ENCODE measurements at regions not wholly inside any gene's neighbourhood (a gene's known extent, or its start where the extent isn't known, plus 50 kb on each side); places are given as distances from the start of the nearest gene placed in this dataset.

- ATAC-seq: no peak
- no peak for TF ChIP-seq TOX (CRISPR knock-in tag; IDR thresholded peaks at IDR 0.05; ENCODE audit: borderline replicate concordance)
- no peak for TF ChIP-seq PPARA (CRISPR knock-in tag; IDR thresholded peaks at IDR 0.05; ENCODE audit: borderline replicate concordance)
- TF ChIP-seq ZNF8 (CRISPR knock-in tag; IDR thresholded peaks at IDR 0.05): no peak
- no peak for TF ChIP-seq BACH2 (CRISPR knock-in tag; IDR thresholded peaks at IDR 0.05; ENCODE audit: borderline replicate concordance)
- no peak for TF ChIP-seq ZNF70 (CRISPR knock-in tag; IDR thresholded peaks at IDR 0.05)
- no peak for TF ChIP-seq GLIS3 (CRISPR knock-in tag; IDR thresholded peaks at IDR 0.05)
- TF ChIP-seq, protein P1, sequence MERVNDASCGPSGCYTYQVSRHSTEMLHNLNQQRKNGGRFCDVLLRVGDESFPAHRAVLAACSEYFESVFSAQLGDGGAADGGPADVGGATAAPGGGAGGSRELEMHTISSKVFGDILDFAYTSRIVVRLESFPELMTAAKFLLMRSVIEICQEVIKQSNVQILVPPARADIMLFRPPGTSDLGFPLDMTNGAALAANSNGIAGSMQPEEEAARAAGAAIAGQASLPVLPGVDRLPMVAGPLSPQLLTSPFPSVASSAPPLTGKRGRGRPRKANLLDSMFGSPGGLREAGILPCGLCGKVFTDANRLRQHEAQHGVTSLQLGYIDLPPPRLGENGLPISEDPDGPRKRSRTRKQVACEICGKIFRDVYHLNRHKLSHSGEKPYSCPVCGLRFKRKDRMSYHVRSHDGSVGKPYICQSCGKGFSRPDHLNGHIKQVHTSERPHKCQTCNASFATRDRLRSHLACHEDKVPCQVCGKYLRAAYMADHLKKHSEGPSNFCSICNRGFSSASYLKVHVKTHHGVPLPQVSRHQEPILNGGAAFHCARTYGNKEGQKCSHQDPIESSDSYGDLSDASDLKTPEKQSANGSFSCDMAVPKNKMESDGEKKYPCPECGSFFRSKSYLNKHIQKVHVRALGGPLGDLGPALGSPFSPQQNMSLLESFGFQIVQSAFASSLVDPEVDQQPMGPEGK (CRISPR knock-in tag; IDR thresholded peaks at IDR 0.05; ENCODE audit: borderline replicate concordance): no peak
- TF ChIP-seq RARB (CRISPR knock-in tag; IDR thresholded peaks at IDR 0.05): no peak
- no peak for TF ChIP-seq ZFP3 (CRISPR knock-in tag; IDR thresholded peaks at IDR 0.05)
- TF ChIP-seq ESRRG (CRISPR knock-in tag; IDR thresholded peaks at IDR 0.05): no peak
- TF ChIP-seq SNAI2 (CRISPR knock-in tag; IDR thresholded peaks at IDR 0.05): no peak
- TF ChIP-seq ZNF565 (CRISPR knock-in tag; conservative IDR thresholded peaks at IDR 0.05; ENCODE audit: low read depth): no peak
- TF ChIP-seq ISL1 (CRISPR knock-in tag; IDR thresholded peaks at IDR 0.05): no peak
- TF ChIP-seq POU6F1 (CRISPR knock-in tag; IDR thresholded peaks at IDR 0.05; ENCODE audit: borderline replicate concordance, low read depth): no peak
- no peak for TF ChIP-seq ZFP30 (CRISPR knock-in tag; IDR thresholded peaks at IDR 0.05)
These were observed 341.5 kb downstream of the OSTF1 start for GRCh38 chr9:75429531-75430475.

DNA sequence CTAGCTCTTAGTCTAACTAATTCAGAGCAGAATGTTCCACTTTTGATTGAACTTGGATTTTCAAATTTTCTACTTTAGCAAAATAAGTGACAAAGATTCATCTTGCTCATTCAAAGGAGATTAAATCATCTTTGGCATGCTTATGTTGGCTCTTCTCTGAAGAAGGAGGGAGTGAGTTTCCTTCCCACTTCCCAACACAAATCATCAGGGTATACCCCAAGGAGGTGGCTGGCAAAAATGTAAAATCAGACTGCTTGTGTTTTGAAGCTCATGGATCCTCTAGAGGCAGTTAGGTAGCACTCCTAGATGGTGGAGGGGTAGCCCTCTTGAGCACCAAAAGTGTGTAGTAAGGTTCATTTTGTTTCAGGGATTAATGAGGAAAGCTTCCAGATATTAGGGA is 343.1 kb downstream of the OSTF1 start:
- TF ChIP-seq CSDC2 (CRISPR knock-in tag; IDR thresholded peaks at IDR 0.05) (no peak), ZNF8 (CRISPR knock-in tag; IDR thresholded peaks at IDR 0.05) (no peak), TOX (CRISPR knock-in tag; IDR thresholded peaks at IDR 0.05; ENCODE audit: borderline replicate concordance) (no peak), BACH2 (CRISPR knock-in tag; IDR thresholded peaks at IDR 0.05; ENCODE audit: borderline replicate concordance) (no peak)
- TF ChIP-seq, protein P2, sequence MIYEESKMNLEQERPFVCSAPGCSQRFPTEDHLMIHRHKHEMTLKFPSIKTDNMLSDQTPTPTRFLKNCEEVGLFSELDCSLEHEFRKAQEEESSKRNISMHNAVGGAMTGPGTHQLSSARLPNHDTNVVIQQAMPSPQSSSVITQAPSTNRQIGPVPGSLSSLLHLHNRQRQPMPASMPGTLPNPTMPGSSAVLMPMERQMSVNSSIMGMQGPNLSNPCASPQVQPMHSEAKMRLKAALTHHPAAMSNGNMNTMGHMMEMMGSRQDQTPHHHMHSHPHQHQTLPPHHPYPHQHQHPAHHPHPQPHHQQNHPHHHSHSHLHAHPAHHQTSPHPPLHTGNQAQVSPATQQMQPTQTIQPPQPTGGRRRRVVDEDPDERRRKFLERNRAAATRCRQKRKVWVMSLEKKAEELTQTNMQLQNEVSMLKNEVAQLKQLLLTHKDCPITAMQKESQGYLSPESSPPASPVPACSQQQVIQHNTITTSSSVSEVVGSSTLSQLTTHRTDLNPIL (CRISPR knock-in tag; IDR thresholded peaks at IDR 0.05; ENCODE audit: low read depth): no peak
- no peak for ATAC-seq

DNA sequence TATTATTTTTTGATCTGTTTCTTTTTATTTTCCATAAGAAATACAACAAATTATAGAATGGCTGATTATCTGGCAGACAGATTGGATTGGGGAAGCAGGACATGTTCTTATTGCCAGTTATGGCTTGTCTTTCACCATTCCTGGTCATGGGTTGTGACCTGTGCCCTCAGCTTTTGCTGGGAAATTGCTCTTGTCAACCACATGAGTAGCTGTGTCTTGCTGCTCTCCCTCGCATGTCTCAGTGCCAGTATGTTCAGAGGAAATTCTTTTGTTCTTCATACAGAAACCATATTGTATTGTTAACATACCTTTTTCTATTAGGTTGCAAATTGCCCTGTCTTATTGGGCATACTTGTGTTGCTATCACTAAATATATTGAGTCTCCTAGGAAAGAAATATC is 344.1 kb downstream of the OSTF1 start:
- no peak for ATAC-seq
- TF ChIP-seq RARB (CRISPR knock-in tag; IDR thresholded peaks at IDR 0.05) (no peak), ZNF565 (CRISPR knock-in tag; conservative IDR thresholded peaks at IDR 0.05; ENCODE audit: low read depth) (no peak), ESRRG (CRISPR knock-in tag; IDR thresholded peaks at IDR 0.05) (no peak), POU6F1 (CRISPR knock-in tag; IDR thresholded peaks at IDR 0.05; ENCODE audit: borderline replicate concordance, low read depth) (no peak), ZNF8 (CRISPR knock-in tag; IDR thresholded peaks at IDR 0.05) (no peak), ARNTL (CRISPR knock-in tag; IDR thresholded peaks at IDR 0.05; ENCODE audit: borderline replicate concordance, low read depth) (no peak), ISL1 (CRISPR knock-in tag; IDR thresholded peaks at IDR 0.05) (no peak), PPARA (CRISPR knock-in tag; IDR thresholded peaks at IDR 0.05; ENCODE audit: borderline replicate concordance) (no peak), OSR1 (CRISPR knock-in tag; IDR thresholded peaks at IDR 0.05) (no peak), ZFP30 (CRISPR knock-in tag; IDR thresholded peaks at IDR 0.05) (no peak)
- TF ChIP-seq, protein P1 (CRISPR knock-in tag; IDR thresholded peaks at IDR 0.05; ENCODE audit: borderline replicate concordance): no peak
- TF ChIP-seq, protein P3, sequence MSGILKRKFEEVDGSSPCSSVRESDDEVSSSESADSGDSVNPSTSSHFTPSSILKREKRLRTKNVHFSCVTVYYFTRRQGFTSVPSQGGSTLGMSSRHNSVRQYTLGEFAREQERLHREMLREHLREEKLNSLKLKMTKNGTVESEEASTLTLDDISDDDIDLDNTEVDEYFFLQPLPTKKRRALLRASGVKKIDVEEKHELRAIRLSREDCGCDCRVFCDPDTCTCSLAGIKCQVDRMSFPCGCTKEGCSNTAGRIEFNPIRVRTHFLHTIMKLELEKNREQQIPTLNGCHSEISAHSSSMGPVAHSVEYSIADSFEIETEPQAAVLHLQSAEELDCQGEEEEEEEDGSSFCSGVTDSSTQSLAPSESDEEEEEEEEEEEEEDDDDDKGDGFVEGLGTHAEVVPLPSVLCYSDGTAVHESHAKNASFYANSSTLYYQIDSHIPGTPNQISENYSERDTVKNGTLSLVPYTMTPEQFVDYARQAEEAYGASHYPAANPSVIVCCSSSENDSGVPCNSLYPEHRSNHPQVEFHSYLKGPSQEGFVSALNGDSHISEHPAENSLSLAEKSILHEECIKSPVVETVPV (CRISPR knock-in tag; IDR thresholded peaks at IDR 0.05): no peak

Data from SK-N-SH treated with all-trans-retinoic acid at 6 μM for 48 hours (cell line).